ENCODE measurements at regions not wholly inside any gene's neighbourhood (a gene's known extent, or its start where the extent isn't known, plus 50 kb on each side); places are given as distances from the start of the nearest gene placed in this dataset.

DNA sequence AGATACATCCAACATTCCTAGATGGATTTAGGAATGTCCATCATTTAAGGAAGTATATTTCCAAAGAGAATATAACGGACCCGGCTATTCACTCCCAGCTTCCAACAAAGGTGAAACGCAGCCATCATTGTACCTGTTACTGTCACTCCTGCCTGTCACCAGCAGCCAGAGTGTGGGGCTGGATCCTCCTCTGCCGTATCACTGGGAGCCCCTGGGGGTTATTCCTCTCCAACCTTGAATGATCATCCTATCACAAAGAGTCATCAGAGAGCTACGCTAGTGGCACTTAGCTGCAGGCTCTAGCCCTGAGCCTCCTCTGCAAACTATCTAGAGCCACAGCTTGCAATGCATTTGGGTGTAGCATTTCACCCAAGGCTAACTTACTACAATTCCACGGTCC, 73.6 kb upstream of the NHSL1 start:
- TF ChIP-seq, protein P1, sequence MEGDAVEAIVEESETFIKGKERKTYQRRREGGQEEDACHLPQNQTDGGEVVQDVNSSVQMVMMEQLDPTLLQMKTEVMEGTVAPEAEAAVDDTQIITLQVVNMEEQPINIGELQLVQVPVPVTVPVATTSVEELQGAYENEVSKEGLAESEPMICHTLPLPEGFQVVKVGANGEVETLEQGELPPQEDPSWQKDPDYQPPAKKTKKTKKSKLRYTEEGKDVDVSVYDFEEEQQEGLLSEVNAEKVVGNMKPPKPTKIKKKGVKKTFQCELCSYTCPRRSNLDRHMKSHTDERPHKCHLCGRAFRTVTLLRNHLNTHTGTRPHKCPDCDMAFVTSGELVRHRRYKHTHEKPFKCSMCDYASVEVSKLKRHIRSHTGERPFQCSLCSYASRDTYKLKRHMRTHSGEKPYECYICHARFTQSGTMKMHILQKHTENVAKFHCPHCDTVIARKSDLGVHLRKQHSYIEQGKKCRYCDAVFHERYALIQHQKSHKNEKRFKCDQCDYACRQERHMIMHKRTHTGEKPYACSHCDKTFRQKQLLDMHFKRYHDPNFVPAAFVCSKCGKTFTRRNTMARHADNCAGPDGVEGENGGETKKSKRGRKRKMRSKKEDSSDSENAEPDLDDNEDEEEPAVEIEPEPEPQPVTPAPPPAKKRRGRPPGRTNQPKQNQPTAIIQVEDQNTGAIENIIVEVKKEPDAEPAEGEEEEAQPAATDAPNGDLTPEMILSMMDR (IDR thresholded peaks at IDR 0.05; ENCODE audit: low read depth, low read length): no peak
- Histone ChIP-seq H3K27me3 (peaks cover 50% of the 10 kb centered on the region), H3K4me3 (ENCODE audit: low read depth, low read length) (no peak overlapping the region), H3K4me1 (no peaks in the 10 kb centered on the region), H3K36me3 (no peaks in the 10 kb centered on the region), H3K9me3 (no peaks in the 10 kb centered on the region)
- no peak for DNase-seq

DNA sequence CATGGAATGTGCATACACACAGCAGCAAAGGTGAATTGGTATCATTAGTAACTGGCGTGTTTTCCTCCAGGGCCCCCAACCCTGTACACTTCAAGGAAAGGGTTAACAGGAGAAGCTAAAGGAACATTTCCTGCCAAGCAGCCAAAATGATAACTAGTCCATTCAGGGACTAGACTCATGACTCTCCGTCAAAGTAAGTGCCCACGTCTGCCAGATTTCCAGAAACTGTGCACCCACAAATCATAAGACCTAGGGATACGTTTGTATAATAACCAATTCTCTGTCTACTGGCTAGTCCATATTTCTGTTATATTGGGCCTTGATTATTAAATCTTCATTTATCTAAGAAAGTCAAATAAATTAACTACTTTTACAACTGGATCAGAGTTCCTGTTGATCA, 76.0 kb upstream of the NHSL1 start:
- no peak for DNase-seq
- TF ChIP-seq, protein P1 (IDR thresholded peaks at IDR 0.05; ENCODE audit: low read depth, low read length): no peak
- Histone ChIP-seq H3K9me3 (no peaks in the 10 kb centered on the region), H3K4me3 (ENCODE audit: low read depth, low read length) (no peak overlapping the region), H3K4me1 (no peaks in the 10 kb centered on the region), H3K36me3 (no peaks in the 10 kb centered on the region), H3K27me3 (peaks cover 34% of the 10 kb centered on the region)

DNA sequence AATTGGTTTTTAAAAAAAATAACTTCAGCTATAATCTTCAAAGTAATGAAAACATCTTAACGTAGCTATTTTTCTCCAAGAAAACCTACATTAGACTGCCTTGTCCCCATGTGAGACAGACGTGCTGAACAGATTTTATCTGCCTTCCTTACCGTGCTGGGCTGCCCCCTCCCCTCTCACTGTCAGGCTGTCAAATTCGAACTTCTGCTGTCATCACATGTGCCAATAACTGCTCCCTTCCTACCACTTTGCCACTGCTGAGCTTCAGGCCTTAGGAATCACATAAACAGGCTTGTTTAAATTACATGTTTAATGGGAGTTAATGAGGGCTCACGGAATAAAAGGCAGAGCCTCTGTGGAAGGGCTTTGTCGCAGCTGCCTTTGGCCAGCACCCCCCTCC, 77.0 kb upstream of the NHSL1 start:
- no peaks in the 10 kb centered on the region for H3K36me3 ChIP-seq
- TF ChIP-seq, protein P1 (IDR thresholded peaks at IDR 0.05; ENCODE audit: low read depth, low read length): no peak
- no peak overlapping the region for H3K4me3 ChIP-seq (ENCODE audit: low read depth, low read length)
- H3K27me3 ChIP-seq: peaks cover 29% of the 10 kb centered on the region
- no peaks in the 10 kb centered on the region for H3K4me1 ChIP-seq
- H3K9me3 ChIP-seq: no peaks in the 10 kb centered on the region
- no peak for DNase-seq

DNA sequence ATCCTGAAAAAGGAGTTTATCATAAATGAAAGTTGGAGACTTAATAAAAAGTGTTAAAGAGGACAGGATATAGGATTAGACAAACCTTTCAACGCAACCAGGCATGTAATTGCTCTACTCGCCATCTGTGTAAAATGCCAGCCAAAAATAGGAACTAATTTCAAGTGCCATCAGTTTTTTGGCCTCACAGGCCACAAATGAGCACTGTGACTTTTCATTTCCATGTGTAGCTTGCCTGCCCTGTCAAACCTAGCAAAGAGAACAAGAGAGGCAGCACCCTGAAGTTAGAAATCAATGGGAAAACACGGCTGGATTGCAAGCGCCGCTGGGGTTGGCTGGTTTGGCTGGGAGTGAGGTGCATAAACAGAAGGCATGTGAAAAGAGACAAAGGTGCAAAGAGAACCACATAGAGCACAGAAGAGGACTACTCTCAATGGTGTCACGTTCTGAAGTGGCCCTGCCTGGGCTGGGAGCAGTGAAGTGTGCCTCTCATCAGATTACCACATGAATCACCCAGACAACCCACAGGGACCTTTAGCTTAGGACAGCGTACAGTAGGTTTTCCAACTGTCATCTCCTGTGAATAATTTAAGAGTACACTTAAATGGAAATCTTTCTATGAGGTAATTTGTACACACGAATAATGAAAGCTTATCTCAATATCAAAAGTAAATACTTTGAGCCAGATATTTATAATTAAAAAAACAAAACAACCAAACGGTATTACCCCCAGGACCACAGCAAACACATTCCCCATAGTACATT, 78.0 kb upstream of the NHSL1 start:
- H3K27me3 ChIP-seq: peaks cover 19% of the 10 kb centered on the region

DNA sequence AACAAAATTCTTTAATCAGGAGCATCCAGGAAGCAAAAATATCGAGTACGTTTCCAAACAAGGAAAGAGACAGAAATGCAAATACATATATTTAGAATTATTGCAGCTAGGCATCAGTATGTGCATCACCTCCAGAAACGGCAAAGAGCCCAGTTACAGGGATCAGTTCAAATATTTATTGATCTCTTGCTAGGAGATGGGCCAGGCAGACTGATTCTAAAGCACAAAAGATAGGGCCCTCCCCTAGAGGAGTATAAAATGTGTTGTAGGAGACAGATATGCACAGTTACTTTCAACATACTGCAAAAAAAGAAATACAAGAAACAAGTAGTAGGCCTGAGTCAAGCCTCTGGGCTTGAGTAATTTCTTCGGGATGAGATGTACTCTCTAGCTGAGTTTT, 80.7 kb upstream of the NHSL1 start:
- TF ChIP-seq, protein P1 (IDR thresholded peaks at IDR 0.05; ENCODE audit: low read depth, low read length): no peak
- H3K27me3 ChIP-seq: no peaks in the 10 kb centered on the region; the same call in 1 of the 2 replicates
- no peak overlapping the region for H3K4me3 ChIP-seq (ENCODE audit: low read depth, low read length)
- DNase-seq: no peak
- H3K36me3 ChIP-seq: no peaks in the 10 kb centered on the region
- no peaks in the 10 kb centered on the region for H3K9me3 ChIP-seq
- no peaks in the 10 kb centered on the region for H3K4me1 ChIP-seq

More for the DNA sequence above, 78.0 kb upstream of the NHSL1 start:
- no peak for DNase-seq
- no peaks in the 10 kb centered on the region for H3K4me1 ChIP-seq
- H3K4me3 ChIP-seq (ENCODE audit: low read depth, low read length): no peak overlapping the region
- TF ChIP-seq, protein P1 (IDR thresholded peaks at IDR 0.05; ENCODE audit: low read depth, low read length): no peak
- no peaks in the 10 kb centered on the region for H3K36me3 ChIP-seq
- no peaks in the 10 kb centered on the region for H3K9me3 ChIP-seq

DNA sequence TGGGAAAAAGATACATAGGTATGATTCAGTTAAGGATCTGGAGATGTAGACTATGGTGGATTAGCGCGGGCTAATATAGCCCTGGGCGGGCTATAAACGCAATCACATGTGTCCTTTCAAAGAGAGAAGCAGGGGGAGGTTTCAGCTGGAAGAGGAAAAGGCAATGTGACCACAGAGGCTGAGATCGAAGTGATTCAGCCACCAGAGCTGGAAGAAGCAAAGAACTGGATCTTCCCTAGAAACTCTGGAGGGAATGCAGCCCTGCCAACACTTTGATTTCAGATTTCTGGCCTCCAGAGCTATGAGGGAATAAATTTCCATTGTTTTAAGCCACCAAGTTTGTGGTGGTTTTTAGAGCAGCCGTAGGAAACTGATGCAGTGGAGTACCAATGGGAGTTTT, 81.5 kb upstream of the NHSL1 start:
- Histone ChIP-seq H3K36me3 (no peaks in the 10 kb centered on the region), H3K4me1 (no peaks in the 10 kb centered on the region), H3K27me3 (no peaks in the 10 kb centered on the region; the same call in 1 of the 2 replicates), H3K9me3 (no peaks in the 10 kb centered on the region), H3K4me3 (ENCODE audit: low read depth, low read length) (no peak overlapping the region)
- DNase-seq: no peak
- TF ChIP-seq, protein P1 (IDR thresholded peaks at IDR 0.05; ENCODE audit: low read depth, low read length): no peak

Data from BE2C (cell line).